ENCODE measurements at regions not wholly inside any gene's neighbourhood (a gene's known extent, or its start where the extent isn't known, plus 50 kb on each side); places are given as distances from the start of the nearest gene placed in this dataset.

GRCh38 chr12:103197725-103198388 lies 240.4 kb downstream of the ASCL1 start:
- TF ChIP-seq POLR2A (IDR thresholded peaks at IDR 0.05; ENCODE audit: extremely low read depth, insufficient read length) (no peak), CTCF (IDR thresholded peaks at IDR 0.05; ENCODE audit: low read depth, low read length) (no peak), MAX (IDR thresholded peaks at IDR 0.05; ENCODE audit: low read depth, low read length) (no peak)

Measured in NB4 (cell line).